AML-193 (cell line): ENCODE measurements at regions not wholly inside any gene's neighbourhood (a gene's known extent, or its start where the extent isn't known, plus 50 kb on each side); places are given as distances from the start of the nearest gene placed in this dataset.
"Not testable (repeated sequence)": the region's sequence is repeated elsewhere in the genome, so short reads cannot be mapped to it uniquely, and the experiment has no call there.

ENCODE experiments used
- DNase-seq, 2 experiments: peaks; one replicate each; lab custom pipeline; 2025; lab: John Stamatoyannopoulos, UW

DNA sequence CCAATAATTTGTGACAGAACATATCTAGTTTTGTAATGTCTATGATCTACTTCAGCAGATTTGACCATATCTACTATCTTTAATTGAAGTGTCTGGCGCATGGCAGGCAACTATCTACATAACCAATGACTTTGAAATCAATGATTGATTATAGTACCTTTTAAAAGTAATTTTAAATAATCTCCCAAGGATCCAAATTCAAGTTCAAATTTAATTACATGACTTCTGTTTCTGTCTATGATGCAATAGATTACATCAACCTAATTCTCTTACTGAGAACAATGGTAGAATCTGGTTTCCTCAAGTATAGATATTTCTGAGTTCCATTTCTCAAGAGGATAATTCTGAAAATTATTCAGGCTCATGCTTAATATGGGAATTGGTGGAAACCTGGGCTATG lies 177.4 kb upstream of the IL15 start:
- no peak for DNase-seq

- no peak for DNase-seq
These were observed 174.0 kb upstream of the IL15 start for GRCh38 chr4:141462361-141462760.

DNA sequence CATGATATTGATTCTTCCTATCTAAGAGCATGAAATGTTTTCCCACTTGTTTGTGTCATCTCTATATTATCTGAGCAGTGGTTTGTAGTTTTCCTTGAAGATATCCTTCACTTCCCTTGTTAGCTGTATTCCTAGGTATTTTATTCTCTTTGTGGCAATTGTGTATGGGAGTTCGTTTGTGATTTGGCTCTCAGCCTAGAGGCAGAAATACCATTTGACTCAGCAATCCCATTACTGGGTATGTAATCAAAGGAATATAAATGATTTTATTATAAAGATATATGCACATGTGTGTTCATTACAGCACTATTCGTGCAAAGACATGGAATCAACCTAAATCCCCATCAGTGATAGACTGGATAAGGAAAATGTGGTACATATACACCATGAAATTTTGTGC lies 172.7 kb upstream of the IL15 start:
- no peak for DNase-seq

GRCh38 chr4:141464366-141464765 lies 172.0 kb upstream of the IL15 start:
- no peak for DNase-seq

- DNase-seq, result no peak
These were observed 171.2 kb upstream of the IL15 start for GRCh38 chr4:141465171-141465570.

DNA sequence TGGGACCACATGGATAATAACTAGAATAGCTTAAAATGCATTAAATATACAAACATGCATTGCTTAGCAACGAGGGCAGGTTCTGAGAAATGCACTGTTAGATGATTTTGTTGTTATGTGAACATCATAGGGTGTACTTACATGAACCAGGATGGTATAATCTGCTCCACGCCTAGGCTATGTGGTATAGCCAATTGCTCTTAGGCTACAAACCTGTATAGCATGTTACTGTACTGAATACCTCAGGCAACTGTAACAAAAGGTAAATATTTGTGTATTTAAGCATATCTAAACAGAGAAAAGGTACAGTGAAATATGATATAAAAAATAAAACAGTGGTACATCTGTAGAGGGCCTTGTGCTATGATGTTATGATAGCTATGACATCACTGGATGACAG lies 169.2 kb upstream of the IL15 start:
- DNase-seq, result no peak

- no peak for DNase-seq
These were observed 167.0 kb upstream of the IL15 start for GRCh38 chr4:141469392-141469791.

- DNase-seq, result no peak
These were observed 163.3 kb upstream of the IL15 start for GRCh38 chr4:141473026-141473540.

- no peak for DNase-seq
These were observed 162.4 kb upstream of the IL15 start for GRCh38 chr4:141473952-141474351.

- no peak for DNase-seq
These were observed 155.4 kb upstream of the IL15 start for GRCh38 chr4:141480950-141481349.

GRCh38 chr4:141484298-141484697 lies 152.1 kb upstream of the IL15 start:
- DNase-seq, result not testable (repeated sequence)

DNA sequence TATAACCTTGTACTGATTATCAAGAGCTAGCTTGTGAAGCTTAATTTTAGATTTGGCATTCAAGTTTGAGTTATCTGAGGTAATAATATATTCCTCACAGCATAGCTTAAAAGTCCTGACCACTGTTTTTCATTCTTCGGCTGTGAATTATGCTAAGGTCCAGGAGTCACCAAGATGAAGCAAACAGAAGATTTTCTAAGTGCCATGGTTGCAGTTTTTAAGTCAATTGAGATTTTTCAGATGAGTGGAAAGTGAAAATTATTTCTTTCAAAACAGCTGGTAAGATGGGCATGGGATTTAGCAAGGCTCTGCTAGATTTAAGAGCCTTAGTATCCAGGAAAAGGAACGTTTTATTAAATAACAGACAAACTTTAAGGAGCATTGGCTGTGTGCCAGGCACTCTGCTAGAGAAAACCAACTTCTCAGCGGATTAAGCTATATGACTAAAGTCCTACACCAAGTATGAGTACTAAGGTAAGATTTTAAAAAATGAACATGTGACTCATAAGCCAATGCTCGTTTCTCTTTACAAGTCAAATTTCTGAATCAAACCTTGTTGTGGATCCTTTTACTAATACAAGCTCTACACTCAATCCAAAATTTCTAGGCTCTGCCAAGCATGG lies 149.9 kb upstream of the IL15 start:
- DNase-seq, result no peak

GRCh38 chr4:141497627-141498026 lies 138.8 kb upstream of the IL15 start:
- no peak for DNase-seq

GRCh38 chr4:141499261-141499853 lies 137.0 kb upstream of the IL15 start:
- no peak for DNase-seq

DNA sequence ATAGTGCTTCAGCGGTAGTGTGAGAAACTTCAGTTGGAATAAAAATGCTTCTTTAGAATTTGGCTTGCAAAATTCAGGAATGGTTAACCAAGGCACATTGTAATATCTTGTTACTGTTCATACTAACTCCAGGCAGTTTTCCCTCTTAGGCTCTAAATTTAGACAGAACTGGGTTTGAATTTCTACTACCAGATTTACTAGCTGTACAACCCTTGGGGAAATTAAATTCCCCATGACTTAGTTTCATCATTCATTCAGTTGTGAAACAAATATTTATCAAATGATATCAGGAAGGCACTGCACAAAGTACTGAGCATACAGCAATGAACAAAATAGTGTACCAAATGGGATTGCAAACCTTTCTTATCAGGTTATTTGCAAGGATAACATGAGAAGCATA lies 135.0 kb upstream of the IL15 start:
- DNase-seq, result no peak

DNA sequence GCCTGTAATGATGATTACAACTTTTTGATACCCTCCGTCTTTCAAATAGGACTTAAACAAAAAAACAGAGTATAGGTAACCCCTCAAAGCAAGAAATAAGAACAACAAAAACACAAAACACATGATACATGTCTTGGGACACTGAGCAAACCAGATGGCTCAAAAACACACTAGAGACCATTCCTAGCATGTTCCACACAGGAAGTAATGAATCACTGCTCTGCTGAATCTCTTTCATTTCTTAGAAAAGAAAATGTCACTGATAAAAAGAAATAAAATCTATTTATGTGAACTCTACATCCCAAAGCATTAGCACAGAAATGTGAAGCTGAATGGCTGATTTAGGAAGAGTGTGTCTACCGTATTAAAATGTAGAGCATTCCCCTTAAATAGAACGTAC lies 134.5 kb upstream of the IL15 start:
- no peak for DNase-seq

DNA sequence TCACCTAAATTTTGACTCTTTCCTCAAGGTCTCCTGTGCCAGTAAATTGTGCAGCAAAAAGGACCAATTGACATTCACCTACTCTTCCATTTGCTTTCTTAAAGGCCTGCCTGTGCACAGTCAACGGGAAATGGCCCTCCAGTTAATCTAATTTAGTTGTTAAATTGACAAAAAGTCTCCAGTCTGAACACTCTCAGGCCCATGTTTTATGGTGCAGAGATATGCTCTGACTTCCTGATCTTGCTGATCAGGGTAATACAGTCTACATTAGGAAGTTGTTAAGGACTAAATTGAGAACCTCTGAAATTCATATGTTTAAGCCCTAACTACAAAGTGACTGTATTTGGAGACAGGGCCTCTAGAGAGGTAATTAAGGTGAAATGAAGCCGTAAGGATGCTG lies 133.6 kb upstream of the IL15 start:
- no peak for DNase-seq

DNA sequence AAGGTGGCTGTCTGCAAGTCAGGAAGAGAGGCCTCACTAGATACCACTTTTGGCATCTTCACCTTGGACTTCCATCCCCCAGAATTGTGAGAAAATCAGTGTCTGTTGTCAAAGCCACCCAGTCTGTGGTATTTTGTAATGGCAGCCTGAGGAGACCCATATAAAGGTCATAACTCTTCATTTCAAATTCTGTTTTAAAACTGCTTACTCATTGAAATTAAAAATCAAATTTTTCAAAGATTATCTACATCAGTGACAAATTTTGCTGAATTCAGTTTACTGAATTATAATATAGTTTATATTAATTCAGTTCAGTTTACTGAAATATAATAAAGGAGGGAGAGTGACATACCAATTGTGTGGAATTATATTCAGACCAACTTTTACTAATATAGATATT lies 133.1 kb upstream of the IL15 start:
- no peak for DNase-seq

- DNase-seq, result no peak
These were observed 125.3 kb upstream of the IL15 start for GRCh38 chr4:141511055-141511454.

- no peak for DNase-seq
These were observed 122.5 kb upstream of the IL15 start for GRCh38 chr4:141513866-141514265.

GRCh38 chr4:141518222-141518621 lies 118.2 kb upstream of the IL15 start:
- no peak for DNase-seq

GRCh38 chr4:141524116-141524515 lies 112.3 kb upstream of the IL15 start:
- DNase-seq, result peak in 1 of 2 experiments; percentile 11

GRCh38 chr4:141524841-141525240 lies 111.5 kb upstream of the IL15 start:
- no peak for DNase-seq

DNA sequence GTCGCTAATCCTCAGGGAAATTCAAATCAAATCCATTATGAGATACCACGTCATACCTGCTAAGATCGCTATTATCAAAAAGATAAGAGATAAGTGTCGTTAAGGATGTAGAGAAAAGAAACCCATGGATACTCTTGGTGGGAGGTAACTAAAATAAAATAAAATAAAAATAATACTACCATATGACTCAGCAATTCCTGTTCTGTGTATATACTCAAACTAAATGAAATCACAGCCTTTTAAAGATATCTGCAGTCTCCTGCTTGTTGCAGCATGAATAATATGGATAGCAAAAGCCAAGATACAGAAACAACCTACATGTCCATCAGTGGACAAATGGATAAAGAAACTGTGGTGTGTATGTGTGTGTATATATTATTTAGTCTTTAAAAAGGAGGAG lies 105.8 kb upstream of the IL15 start:
- no peak for DNase-seq
